CD14-positive monocyte (primary cell): ENCODE measurements at regions not wholly inside any gene's neighbourhood (a gene's known extent, or its start where the extent isn't known, plus 50 kb on each side); places are given as distances from the start of the nearest gene placed in this dataset.

ENCODE experiments used
- DNase-seq, 3 donors: peaks; one replicate each; pipeline ENCODE4 v3.0.0-alpha.2; 2011 to 2022
- H2AFZ ChIP-seq: 2 replicates; pipeline ENCODE4 v1.6.0; 2012; ENCODE audit warnings: mild to moderate bottlenecking, low read depth, low read length, inconsistent platforms; ENCODE audit not compliant: insufficient read depth, poor library complexity, severe bottlenecking
- H3K27ac ChIP-seq, 2 donors: 1 replicate in 1 of 2; 2 replicates in 1 of 2; pipeline ENCODE4 v1.5.1; 2012 to 2013; ENCODE audit warnings: low read length in 2 of 2, control low read depth in 1 of 2, inconsistent platforms in 1 of 2, low read depth in 1 of 2, mild to moderate bottlenecking in 1 of 2
- H3K27me3 ChIP-seq, 2 donors: one replicate each; pipeline versions ENCODE4 v1.6.0 to v1.6.1; 2011 to 2013; ENCODE audit warnings: low read length in 2 of 2; ENCODE audit not compliant: control insufficient read depth in 2 of 2, insufficient read depth in 2 of 2
- H3K36me3 ChIP-seq, 2 donors: replicated peaks in 1 of 2; 1 replicate in 1 of 2; 2 replicates in 1 of 2; pipeline versions ENCODE4 v1.5.1 to v1.6.1; 2012 to 2013; ENCODE audit warnings: low read length in 2 of 2, control low read depth in 1 of 2, inconsistent platforms in 1 of 2, mild to moderate bottlenecking in 1 of 2; ENCODE audit not compliant: insufficient read depth in 2 of 2, control insufficient read depth in 1 of 2
- H3K4me1 ChIP-seq, 2 donors: 1 replicate in 1 of 2; 2 replicates in 1 of 2; pipeline versions ENCODE4 v1.5.1 to v1.6.1; 2012 to 2013; ENCODE audit warnings: low read length in 2 of 2, control low read depth in 1 of 2, inconsistent platforms in 1 of 2, mild to moderate bottlenecking in 1 of 2, moderate library complexity in 1 of 2; ENCODE audit not compliant: insufficient read depth in 2 of 2, control insufficient read depth in 1 of 2
- H3K4me2 ChIP-seq: replicated peaks from 2 replicates; pipeline ENCODE3; 2012; ENCODE audit warnings: low read length, moderate library complexity, mild to moderate bottlenecking; ENCODE audit not compliant: poor library complexity, severe bottlenecking; ENCODE audit errors: extremely low read depth
- H3K4me3 ChIP-seq, 3 experiments: fragments of 200-600 bp in 1 of 3; sonication (generic) in 1 of 3; replicated peaks in 1 of 3; 1 replicate in 2 of 3; 2 replicates in 1 of 3; pipeline ENCODE4 v1.5.1; 2011 to 2013; ENCODE audit warnings: low read length in 3 of 3, mild to moderate bottlenecking in 3 of 3, control low read depth in 2 of 3, low read depth in 2 of 3, inconsistent platforms in 1 of 3, moderate library complexity in 1 of 3
- H3K79me2 ChIP-seq: 2 replicates; pipeline ENCODE4 v1.6.0; 2012; ENCODE audit warnings: mild to moderate bottlenecking, control low read depth, inconsistent platforms, low read length, moderate library complexity; ENCODE audit not compliant: insufficient read depth
- H3K9ac ChIP-seq: 2 replicates; pipeline ENCODE4 v1.6.0; 2017; ENCODE audit warnings: low read length, mild to moderate bottlenecking; ENCODE audit not compliant: insufficient read depth, poor library complexity, severe bottlenecking
- H3K9me3 ChIP-seq, 2 donors: replicated peaks in 1 of 2; 1 replicate in 1 of 2; 2 replicates in 1 of 2; pipeline versions ENCODE4 v1.5.1 to v1.6.1; 2012 to 2013; ENCODE audit warnings: low read length in 2 of 2, control low read depth in 1 of 2; ENCODE audit not compliant: control insufficient read depth in 1 of 2, insufficient read depth in 1 of 2
- H4K20me1 ChIP-seq: 2 replicates; pipeline ENCODE4 v1.6.0; 2012; ENCODE audit warnings: mild to moderate bottlenecking, low read length, control low read depth, moderate library complexity; ENCODE audit not compliant: insufficient read depth
- H3K27ac Mint-ChIP-seq, 7 donors: one replicate each; pipeline ENCODE4 v1.8.0; 2020; ENCODE audit warnings: mild to moderate bottlenecking in 7 of 7, mixed read lengths in 7 of 7, moderate library complexity in 6 of 7, inconsistent platforms in 2 of 7
- H3K27me3 Mint-ChIP-seq, 3 donors: one replicate each; pipeline ENCODE4 v1.8.0; 2021 to 2022; ENCODE audit warnings: low read depth in 3 of 3, mild to moderate bottlenecking in 3 of 3, mixed read lengths in 3 of 3, moderate library complexity in 3 of 3, inconsistent platforms in 1 of 3
- H3K36me3 Mint-ChIP-seq, 2 donors: one replicate each; pipeline ENCODE4 v1.8.0; 2020; ENCODE audit warnings: mixed read lengths in 2 of 2, inconsistent platforms in 1 of 2, mild to moderate bottlenecking in 1 of 2
- H3K4me1 Mint-ChIP-seq: one replicate; pipeline ENCODE4 v1.8.0; 2020; ENCODE audit warnings: mild to moderate bottlenecking, mixed read lengths
- H3K4me3 Mint-ChIP-seq, 2 donors: one replicate each; pipeline ENCODE4 v1.8.0; 2020; ENCODE audit warnings: mild to moderate bottlenecking in 2 of 2, mixed read lengths in 2 of 2, moderate library complexity in 1 of 2
- H3K9me3 Mint-ChIP-seq, 7 donors: one replicate each; pipeline ENCODE4 v1.8.0; 2020 to 2022; ENCODE audit warnings: mixed read lengths in 7 of 7, mild to moderate bottlenecking in 6 of 7, moderate library complexity in 6 of 7, inconsistent platforms in 2 of 7
- WGBS: methylation state at CpG from one replicate; pipeline ENCODE4 v1.1.5; 2013; ENCODE audit warnings: missing lambda C conversion rate; ENCODE audit not compliant: insufficient coverage; 5-methylcytosine and 5-hydroxymethylcytosine counted together
- intact Hi-C, 2 donors: fragments of 100-400 bp; cut with micrococcal nuclease; formaldehyde crosslinking; loops; one replicate each; pipeline versions ENCODE4 v1.15.0 to v1.15.1; 2023
- TF ChIP-seq, protein P1 (sequence below): fragments of 200-600 bp; IDR thresholded peaks from one replicate; pipeline ENCODE4 v1.8.0; 2022; ENCODE audit warnings: antibody characterized with exemption, mild to moderate bottlenecking

DNA sequence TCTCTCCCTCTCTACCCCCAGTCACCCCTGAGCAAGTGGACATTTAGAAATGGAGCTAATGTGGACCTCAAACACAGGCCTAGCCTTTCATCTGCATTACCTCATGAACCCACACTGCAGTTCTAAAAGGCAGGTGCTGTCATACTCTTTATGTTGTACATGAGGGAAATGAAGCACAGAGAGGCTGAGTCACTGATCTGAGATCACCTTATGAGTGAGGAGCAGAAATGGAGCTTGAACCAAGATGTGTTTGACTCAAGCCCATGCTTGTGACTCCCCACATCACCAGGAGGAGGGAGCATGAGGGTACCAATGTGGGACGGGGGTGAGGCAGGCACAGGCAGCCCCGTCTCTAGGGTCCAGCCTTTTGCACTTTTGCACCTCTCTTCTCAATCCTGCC, 702.8 kb downstream of the PTPRU start:
- Histone ChIP-seq H4K20me1 (no peaks in the 10 kb centered on the region), H3K36me3 (no peaks in the 10 kb centered on the region), H3K4me1 (no peaks in the 10 kb centered on the region), H3K9me3 (no peaks in the 10 kb centered on the region), H3K27me3 (no peaks in the 10 kb centered on the region), H3K27ac (no peak overlapping the region), H3K79me2 (no peaks in the 10 kb centered on the region), H3K4me2 (no peak overlapping the region), H3K4me3 (no peak overlapping the region), H2AFZ (no peak overlapping the region), H3K9ac (no peak overlapping the region)
- no CpG with 5 or more reads among the region's 2 CpGs for WGBS
- TF ChIP-seq, protein P1, sequence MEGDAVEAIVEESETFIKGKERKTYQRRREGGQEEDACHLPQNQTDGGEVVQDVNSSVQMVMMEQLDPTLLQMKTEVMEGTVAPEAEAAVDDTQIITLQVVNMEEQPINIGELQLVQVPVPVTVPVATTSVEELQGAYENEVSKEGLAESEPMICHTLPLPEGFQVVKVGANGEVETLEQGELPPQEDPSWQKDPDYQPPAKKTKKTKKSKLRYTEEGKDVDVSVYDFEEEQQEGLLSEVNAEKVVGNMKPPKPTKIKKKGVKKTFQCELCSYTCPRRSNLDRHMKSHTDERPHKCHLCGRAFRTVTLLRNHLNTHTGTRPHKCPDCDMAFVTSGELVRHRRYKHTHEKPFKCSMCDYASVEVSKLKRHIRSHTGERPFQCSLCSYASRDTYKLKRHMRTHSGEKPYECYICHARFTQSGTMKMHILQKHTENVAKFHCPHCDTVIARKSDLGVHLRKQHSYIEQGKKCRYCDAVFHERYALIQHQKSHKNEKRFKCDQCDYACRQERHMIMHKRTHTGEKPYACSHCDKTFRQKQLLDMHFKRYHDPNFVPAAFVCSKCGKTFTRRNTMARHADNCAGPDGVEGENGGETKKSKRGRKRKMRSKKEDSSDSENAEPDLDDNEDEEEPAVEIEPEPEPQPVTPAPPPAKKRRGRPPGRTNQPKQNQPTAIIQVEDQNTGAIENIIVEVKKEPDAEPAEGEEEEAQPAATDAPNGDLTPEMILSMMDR: no peak
- intact Hi-C loops: no loop called here
- no peaks in the 10 kb centered on the region for H3K9me3 Mint-ChIP-seq
- no peaks in the 10 kb centered on the region for H3K4me1 Mint-ChIP-seq
- peaks cover 2 to 3% (median 2%) of the 10 kb centered on the region in 3 donors for H3K27me3 Mint-ChIP-seq
- no peaks in the 10 kb centered on the region for H3K36me3 Mint-ChIP-seq
- no peak for DNase-seq
- no peak overlapping the region for H3K4me3 Mint-ChIP-seq
- peak overlapping the region in 1 of 7 donors; percentile 24 for H3K27ac Mint-ChIP-seq

DNA sequence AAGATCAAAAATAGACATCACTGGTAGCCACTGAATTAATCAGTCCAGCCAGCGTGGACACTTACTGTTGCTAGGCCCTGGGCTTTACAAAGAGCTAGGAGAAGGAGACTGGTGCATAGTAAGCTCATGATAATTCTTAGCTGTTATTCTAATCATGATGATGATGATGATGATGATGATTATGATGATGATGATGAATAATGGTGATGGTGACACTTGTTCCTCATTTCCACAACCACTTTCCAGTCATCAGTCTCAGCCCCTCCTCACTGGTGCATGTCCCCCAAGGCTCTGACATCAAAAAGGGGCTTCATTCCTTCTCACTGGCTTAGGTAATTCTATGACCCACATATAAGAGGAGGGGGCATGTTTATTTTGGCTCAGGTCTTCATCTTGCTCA, 701.0 kb downstream of the PTPRU start:
- Mint-ChIP-seq H3K4me3 (no peak overlapping the region), H3K27ac (peak overlapping the region in 1 of 7 donors; percentile 5), H3K36me3 (no peaks in the 10 kb centered on the region), H3K27me3 (peaks cover 2 to 5% (median 3%) of the 10 kb centered on the region in 3 donors), H3K9me3 (no peaks in the 10 kb centered on the region), H3K4me1 (peaks cover 3% of the 10 kb centered on the region)
- H3K9ac ChIP-seq: no peak overlapping the region
- no peaks in the 10 kb centered on the region for H4K20me1 ChIP-seq
- no peak for DNase-seq
- TF ChIP-seq, protein P1: no peak
- H3K4me3 ChIP-seq: no peak overlapping the region
- no peaks in the 10 kb centered on the region for H3K27me3 ChIP-seq
- 100% methylated on average over 1 of the region's 1 CpG for WGBS
- H3K4me2 ChIP-seq: no peak overlapping the region
- no peak overlapping the region for H2AFZ ChIP-seq
- intact Hi-C loops: no loop called here
- H3K4me1 ChIP-seq: no peaks in the 10 kb centered on the region
- H3K27ac ChIP-seq: no peak overlapping the region
- no peaks in the 10 kb centered on the region for H3K79me2 ChIP-seq
- H3K36me3 ChIP-seq: no peaks in the 10 kb centered on the region
- H3K9me3 ChIP-seq: no peaks in the 10 kb centered on the region
